Kidney epithelial cell (primary cell): ENCODE measurements at regions not wholly inside any gene's neighbourhood (a gene's known extent, or its start where the extent isn't known, plus 50 kb on each side); places are given as distances from the start of the nearest gene placed in this dataset.

ENCODE experiments used
- DNase-seq: peaks from one replicate; pipeline ENCODE4 v3.0.0-alpha.2; 2010; ENCODE audit warnings: low read depth
- H3K27me3 ChIP-seq: 2 replicates; pipeline ENCODE4 v1.6.0; 2011; ENCODE audit warnings: low read length; ENCODE audit not compliant: control insufficient read depth, insufficient read depth
- H3K36me3 ChIP-seq: 2 replicates; pipeline ENCODE4 v1.5.1; 2011; ENCODE audit warnings: low read length; ENCODE audit not compliant: control insufficient read depth, insufficient read depth
- H3K4me3 ChIP-seq: 2 replicates; pipeline ENCODE4 v1.5.1; 2011; ENCODE audit warnings: low read depth, mild to moderate bottlenecking, control low read depth, low read length
- TF ChIP-seq, protein P1 (sequence below): IDR thresholded peaks from 2 replicates; pipeline ENCODE4 v1.5.1; 2011; ENCODE audit warnings: mild to moderate bottlenecking, moderate library complexity, low read length, control low read depth, inconsistent platforms; ENCODE audit not compliant: insufficient read depth, poor library complexity, severe bottlenecking

DNA sequence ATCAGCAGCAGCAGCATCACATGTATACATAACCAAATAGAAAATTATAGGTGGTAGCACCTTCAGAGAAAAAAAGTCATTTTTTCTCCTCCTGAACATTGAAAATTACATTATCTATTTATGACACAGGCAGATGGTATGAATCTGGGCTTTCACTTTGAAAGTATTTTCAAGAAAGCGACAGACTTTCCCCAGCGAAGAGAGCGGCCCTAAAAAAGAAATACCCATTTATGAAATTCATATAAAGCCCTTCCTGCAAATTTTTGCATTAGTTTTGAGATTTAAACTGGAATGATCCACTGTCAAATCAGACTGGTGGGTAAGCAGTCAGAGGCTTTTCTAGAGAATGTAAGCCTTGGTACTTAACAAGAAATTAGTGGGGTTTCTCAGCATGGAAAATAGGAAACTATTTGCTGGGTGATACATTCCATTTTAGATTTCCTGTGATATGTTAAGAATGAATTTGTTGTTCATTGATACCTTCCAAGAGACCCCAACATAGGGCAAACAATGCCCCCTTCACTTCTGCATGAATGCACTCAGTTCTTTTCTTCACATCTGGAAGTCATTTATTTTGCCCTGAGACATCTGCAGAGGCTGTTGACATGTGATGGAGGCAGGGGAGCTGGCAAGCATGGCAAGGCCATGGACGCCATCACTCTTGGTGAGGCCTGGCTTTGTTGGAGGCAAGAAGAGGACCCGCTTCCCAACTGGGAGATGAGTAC, 147.0 kb downstream of the LINC00237 start:
- TF ChIP-seq, protein P1, sequence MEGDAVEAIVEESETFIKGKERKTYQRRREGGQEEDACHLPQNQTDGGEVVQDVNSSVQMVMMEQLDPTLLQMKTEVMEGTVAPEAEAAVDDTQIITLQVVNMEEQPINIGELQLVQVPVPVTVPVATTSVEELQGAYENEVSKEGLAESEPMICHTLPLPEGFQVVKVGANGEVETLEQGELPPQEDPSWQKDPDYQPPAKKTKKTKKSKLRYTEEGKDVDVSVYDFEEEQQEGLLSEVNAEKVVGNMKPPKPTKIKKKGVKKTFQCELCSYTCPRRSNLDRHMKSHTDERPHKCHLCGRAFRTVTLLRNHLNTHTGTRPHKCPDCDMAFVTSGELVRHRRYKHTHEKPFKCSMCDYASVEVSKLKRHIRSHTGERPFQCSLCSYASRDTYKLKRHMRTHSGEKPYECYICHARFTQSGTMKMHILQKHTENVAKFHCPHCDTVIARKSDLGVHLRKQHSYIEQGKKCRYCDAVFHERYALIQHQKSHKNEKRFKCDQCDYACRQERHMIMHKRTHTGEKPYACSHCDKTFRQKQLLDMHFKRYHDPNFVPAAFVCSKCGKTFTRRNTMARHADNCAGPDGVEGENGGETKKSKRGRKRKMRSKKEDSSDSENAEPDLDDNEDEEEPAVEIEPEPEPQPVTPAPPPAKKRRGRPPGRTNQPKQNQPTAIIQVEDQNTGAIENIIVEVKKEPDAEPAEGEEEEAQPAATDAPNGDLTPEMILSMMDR = no peak
- Histone ChIP-seq H3K27me3 (no peaks in the 10 kb centered on the region), H3K4me3 (no peak overlapping the region), H3K36me3 (no peaks in the 10 kb centered on the region)
- DNase-seq = no peak

DNA sequence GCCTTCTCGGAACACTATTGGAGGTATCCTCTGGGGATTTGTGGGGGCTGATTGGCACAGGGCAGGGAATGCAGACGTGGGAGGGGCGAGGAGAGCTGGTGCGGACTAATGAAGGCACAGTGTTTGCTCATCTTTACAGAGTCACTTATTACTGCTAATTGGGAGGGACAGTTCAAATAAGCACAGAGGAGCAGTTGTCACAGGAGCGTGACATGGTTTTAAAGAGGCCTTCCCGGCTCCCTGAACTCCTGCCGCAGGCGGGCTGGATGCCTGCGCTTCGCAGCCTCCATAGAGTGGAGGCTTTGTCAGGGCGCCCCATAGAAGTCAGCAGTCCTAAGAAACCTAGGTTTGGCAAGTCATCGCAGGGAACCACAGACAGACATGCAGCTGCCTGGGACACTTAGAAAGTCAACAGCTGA, 149.6 kb downstream of the LINC00237 start:
- TF ChIP-seq, protein P1 = no peak
- no peak for DNase-seq
- no peak overlapping the region for H3K4me3 ChIP-seq
- no peaks in the 10 kb centered on the region for H3K27me3 ChIP-seq
- no peaks in the 10 kb centered on the region for H3K36me3 ChIP-seq

DNA sequence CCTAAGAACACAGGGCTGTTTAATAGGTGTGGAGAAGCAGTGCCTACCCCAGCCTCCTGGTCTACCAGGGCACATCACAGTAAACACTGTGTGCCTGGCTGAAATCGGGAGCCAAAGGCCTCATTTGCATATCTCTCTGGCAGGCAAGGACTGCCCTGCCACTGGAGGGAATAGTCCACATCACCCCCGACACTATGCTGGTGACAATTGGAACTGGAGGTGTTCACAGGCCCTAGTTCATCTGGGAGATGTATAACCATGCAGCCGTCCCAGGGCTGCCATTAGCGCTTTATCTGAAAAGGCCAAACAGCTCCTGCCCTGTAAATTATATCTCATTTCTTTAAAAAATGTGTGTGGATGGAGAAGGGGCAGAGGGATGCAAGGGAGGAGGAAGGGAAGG, 150.3 kb downstream of the LINC00237 start:
- Histone ChIP-seq H3K4me3 (no peak overlapping the region), H3K27me3 (no peaks in the 10 kb centered on the region), H3K36me3 (no peaks in the 10 kb centered on the region)
- TF ChIP-seq, protein P1 = no peak
- no peak for DNase-seq

DNA sequence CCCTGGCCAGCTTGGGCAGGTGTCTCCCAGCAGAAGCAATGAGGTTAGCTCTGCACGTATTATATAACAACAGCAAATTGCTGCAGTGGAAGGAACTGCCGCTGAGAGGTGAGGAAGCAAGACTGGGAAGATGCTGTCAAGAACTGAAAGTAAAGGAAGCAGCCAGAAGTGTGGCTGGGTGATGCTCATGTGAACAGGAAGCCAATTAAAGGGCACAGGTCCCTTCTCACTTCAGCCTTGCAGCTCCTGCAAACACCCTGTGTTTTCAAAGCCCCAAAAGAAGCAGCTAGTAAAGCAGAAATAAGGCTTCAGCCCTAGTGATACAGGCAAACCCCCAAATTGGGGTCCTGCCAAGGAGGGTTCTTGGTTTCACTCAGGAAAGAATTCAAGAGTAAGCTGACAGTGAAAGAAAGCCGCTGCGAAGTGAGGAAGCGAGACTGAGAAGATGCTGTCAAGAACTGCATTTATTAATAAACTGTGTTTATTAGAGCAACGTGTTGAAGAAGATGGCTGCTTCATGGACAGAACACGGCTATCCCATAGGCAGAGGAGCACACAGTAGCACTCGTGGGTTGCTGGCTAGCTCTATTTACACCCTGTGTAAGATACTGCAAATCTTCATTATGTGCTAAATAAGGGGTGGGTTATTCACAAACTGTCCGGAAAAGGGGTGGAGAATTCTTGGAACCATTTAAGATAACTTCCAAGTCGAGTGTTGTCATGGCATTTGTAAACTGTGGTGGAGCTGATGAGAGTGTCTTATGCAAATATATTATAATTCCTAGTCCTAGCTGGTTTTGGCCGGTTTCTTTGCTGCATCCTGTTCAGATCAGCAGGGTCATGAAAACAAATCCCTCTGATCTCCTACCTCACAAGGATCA, 152.2 kb downstream of the LINC00237 start:
- Histone ChIP-seq H3K4me3 (no peak overlapping the region), H3K27me3 (no peaks in the 10 kb centered on the region), H3K36me3 (no peaks in the 10 kb centered on the region)
- TF ChIP-seq, protein P1 = no peak
- no peak for DNase-seq

DNA sequence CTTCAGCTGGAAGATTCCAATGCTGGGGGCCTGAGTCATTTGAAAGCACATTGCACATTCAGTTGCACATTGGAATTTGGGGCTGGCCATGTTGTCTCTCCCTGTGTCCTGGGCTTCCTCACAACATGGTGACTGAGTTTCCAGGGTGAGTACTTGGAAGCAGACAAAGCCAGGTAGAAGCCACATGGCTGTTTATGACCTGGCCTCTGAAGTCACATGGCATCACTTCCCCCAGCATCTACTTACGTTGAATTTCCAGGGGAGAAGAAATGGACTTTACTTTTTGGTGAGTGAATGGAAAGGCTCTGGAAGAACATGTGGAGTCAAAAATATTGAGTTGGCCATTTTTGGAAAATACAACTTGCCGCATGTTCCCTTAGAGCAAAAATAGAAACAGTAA, 155.5 kb downstream of the LINC00237 start:
- Histone ChIP-seq H3K36me3 (no peaks in the 10 kb centered on the region), H3K27me3 (no peaks in the 10 kb centered on the region), H3K4me3 (no peak overlapping the region)
- TF ChIP-seq, protein P1 = no peak
- DNase-seq = no peak
